Right lobe of liver (tissue), 6 donors: ENCODE measurements at regions not wholly inside any gene's neighbourhood (a gene's known extent, or its start where the extent isn't known, plus 50 kb on each side); places are given as distances from the start of the nearest gene placed in this dataset.
A peak's percentile ranks its signal among the peaks of the same experiment; 100 is the strongest.

Experiments
- ATAC-seq, 4 donors: fragments of 200-7000 bp; cut with Tn5 transposase; one replicate each; pipeline ENCODE4 v1.9.1; 2020; ENCODE audit warnings: mild to moderate bottlenecking in 4 of 4, moderate library complexity in 4 of 4
- DNase-seq, 3 donors: peaks; one replicate each; pipeline ENCODE4 v3.0.0-alpha.2; 2020
- H3K27ac ChIP-seq, 3 donors: fragments of 200-600 bp; one replicate each; pipeline ENCODE4 v1.8.0; 2022
- H3K27me3 ChIP-seq, 2 donors: fragments of 200-600 bp; one replicate each; pipeline ENCODE4 v1.8.0; 2022
- H3K36me3 ChIP-seq, 4 donors: fragments of 200-600 bp; sonication (generic) in 1 of 4; one replicate each; pipeline versions ENCODE4 v1.5.1 to v1.8.0; 2017 to 2022; ENCODE audit warnings: control low read depth in 1 of 4
- H3K4me1 ChIP-seq, 4 donors: fragments of 200-600 bp; sonication (generic) in 1 of 4; one replicate each; pipeline versions ENCODE4 v1.5.1 to v1.8.0; 2017 to 2022; ENCODE audit warnings: control low read depth in 1 of 4
- H3K4me3 ChIP-seq, 3 donors: fragments of 200-600 bp; one replicate each; pipeline ENCODE4 v1.8.0; 2022
- H3K9me3 ChIP-seq, 4 donors: fragments of 200-600 bp; sonication (generic) in 1 of 4; one replicate each; pipeline versions ENCODE4 v1.5.1 to v1.8.0; 2017 to 2022; ENCODE audit warnings: control low read depth in 1 of 4
- POLR2A ChIP-seq: fragments of 450-650 bp; IDR thresholded peaks from one replicate; pipeline ENCODE4 v1.6.1; 2017; ENCODE audit warnings: antibody characterized with exemption, mild to moderate bottlenecking
- WGBS: methylation state at CpG from one replicate; pipeline ENCODE4 v1.1.6; 2018; ENCODE audit warnings: low coverage, low lambda C conversion rate; ENCODE audit not compliant: insufficient coverage; ENCODE audit errors: missing lambda C conversion rate; 5-methylcytosine and 5-hydroxymethylcytosine counted together
- intact Hi-C, 2 donors: fragments of 100-400 bp; cut with DNase I; formaldehyde crosslinking; loops; one replicate each; pipeline versions ENCODE4 v1.11.2 to v1.14.1; 2022
- TF ChIP-seq, protein P1 (sequence below), 4 donors: fragments of 200-600 bp in 3 of 4; fragments of 450-650 bp in 1 of 4; IDR thresholded peaks; one replicate each; pipeline versions ENCODE4 v1.5.1 to v1.8.0; 2016 to 2022; ENCODE audit warnings: antibody characterized with exemption in 4 of 4, mild to moderate bottlenecking in 2 of 4
- donor health status: DM: no; HTN: yes; CAD: no.
- donor health status: DM: no; HTN: no; CAD: no.
- donor health status: DM: no; HTN: no; CAD: no.
- donor health status: DM: no; HTN: yes; CAD: no.
- donor health status: DM: no; HTN: yes; CAD: no.

DNA sequence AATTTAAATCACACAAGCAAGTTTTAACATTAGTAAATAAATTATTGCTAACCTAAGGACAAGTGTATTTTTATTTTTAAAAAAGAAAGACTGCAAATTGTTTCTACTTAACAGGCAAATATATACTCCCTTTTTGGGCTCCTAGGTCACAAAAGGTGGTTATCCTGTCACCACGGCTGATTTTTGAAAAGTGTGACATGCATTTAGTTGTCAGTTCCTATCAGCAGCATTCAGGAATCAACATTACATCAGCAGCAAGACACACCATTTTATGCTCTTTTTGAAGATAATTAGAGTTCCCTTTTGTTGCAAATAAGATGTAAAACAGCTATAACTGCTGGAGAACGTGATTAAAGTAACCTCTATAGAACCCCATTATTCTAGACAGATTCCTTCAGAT, 357.5 kb upstream of the TMCO5A start:
- DNase-seq (no peak), ATAC-seq (no peak)
- 50% methylated on average over 2 of the region's 2 CpGs for WGBS
- no peak overlapping the region for H3K4me3 ChIP-seq
- no peaks in the 10 kb centered on the region for H3K4me1 ChIP-seq
- H3K9me3 ChIP-seq: no peaks in the 10 kb centered on the region
- TF ChIP-seq POLR2A: no peak
- TF ChIP-seq, protein P1, sequence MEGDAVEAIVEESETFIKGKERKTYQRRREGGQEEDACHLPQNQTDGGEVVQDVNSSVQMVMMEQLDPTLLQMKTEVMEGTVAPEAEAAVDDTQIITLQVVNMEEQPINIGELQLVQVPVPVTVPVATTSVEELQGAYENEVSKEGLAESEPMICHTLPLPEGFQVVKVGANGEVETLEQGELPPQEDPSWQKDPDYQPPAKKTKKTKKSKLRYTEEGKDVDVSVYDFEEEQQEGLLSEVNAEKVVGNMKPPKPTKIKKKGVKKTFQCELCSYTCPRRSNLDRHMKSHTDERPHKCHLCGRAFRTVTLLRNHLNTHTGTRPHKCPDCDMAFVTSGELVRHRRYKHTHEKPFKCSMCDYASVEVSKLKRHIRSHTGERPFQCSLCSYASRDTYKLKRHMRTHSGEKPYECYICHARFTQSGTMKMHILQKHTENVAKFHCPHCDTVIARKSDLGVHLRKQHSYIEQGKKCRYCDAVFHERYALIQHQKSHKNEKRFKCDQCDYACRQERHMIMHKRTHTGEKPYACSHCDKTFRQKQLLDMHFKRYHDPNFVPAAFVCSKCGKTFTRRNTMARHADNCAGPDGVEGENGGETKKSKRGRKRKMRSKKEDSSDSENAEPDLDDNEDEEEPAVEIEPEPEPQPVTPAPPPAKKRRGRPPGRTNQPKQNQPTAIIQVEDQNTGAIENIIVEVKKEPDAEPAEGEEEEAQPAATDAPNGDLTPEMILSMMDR (IDR thresholded peaks at IDR 0.05): no peak
- H3K27ac ChIP-seq: no peak overlapping the region
- H3K36me3 ChIP-seq: no peaks in the 10 kb centered on the region
- intact Hi-C loops: no loop called here
- no peaks in the 10 kb centered on the region for H3K27me3 ChIP-seq

DNA sequence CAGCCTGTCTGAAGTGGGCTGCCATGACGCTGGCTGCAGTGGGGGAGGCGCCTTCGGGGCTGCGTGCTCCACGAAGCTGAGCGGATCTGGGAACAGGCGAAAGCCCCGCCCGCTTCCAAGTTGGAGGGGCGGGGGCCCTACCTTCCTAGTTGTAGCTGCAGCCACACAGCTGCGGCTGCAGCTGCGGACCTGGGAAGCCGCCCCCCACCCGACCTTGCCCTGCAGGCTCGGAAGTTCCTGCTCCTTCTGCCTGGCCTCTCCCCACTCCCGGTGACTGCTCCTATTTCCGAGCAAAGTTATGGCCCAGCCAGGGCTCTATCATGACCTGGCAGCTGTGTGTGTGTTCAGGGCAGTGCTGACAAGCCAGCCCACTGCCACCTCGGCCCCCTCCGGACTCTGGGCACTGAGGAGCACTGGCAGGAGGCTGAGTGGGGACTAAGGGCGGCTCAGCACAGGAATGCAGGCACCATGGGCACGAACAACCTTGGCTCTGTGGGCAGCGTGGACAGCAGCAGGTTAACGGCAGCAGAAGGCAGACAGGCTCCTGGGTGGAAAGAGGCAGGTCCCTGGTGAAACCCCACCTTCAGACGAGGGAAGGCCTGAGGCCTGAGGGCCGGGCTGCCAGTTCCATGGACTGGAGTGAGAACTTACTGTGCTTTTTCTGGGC, 352.4 kb upstream of the TMCO5A start:
- H3K4me1 ChIP-seq: no peaks in the 10 kb centered on the region
- no peak overlapping the region for H3K27ac ChIP-seq
- WGBS: 86% methylated on average over 5 of the region's 25 CpGs
- peak in 1 of 4 donors; percentile 27 for ATAC-seq
- DNase-seq: no peak
- intact Hi-C loops: no loop called here
- TF ChIP-seq POLR2A: no peak
- TF ChIP-seq, protein P1 (IDR thresholded peaks at IDR 0.05): no peak
- no peaks in the 10 kb centered on the region for H3K27me3 ChIP-seq
- no peaks in the 10 kb centered on the region for H3K36me3 ChIP-seq
- no peak overlapping the region for H3K4me3 ChIP-seq
- H3K9me3 ChIP-seq: no peaks in the 10 kb centered on the region

DNA sequence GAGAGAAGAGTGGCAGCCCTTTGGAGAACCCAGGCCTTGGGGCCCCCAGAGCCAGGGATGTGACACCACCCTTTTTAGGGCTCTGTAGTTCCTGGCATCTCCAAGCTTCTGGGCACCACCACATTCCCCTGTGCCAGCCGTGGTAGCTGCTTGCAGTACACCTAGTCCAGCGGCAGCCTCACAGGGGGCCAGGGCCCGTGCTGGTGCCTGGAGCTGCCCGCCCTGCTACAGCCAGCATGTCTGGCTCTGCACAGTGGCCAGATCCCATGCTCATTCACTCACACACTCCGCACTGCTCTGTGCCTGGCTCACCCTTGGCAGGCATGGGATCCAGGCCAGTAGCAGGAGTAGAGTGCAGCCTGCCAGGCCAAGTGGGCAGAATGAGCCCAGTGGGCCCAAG, 351.6 kb upstream of the TMCO5A start:
- Histone ChIP-seq H3K9me3 (no peaks in the 10 kb centered on the region), H3K4me3 (no peak overlapping the region), H3K27me3 (no peaks in the 10 kb centered on the region), H3K36me3 (no peaks in the 10 kb centered on the region), H3K27ac (no peak overlapping the region), H3K4me1 (no peaks in the 10 kb centered on the region)
- 77% methylated on average over 3 of the region's 5 CpGs for WGBS
- intact Hi-C loops: no loop called here
- TF ChIP-seq, protein P1 (IDR thresholded peaks at IDR 0.05): no peak
- no peak for TF ChIP-seq POLR2A
- ATAC-seq: no peak
- DNase-seq: no peak

DNA sequence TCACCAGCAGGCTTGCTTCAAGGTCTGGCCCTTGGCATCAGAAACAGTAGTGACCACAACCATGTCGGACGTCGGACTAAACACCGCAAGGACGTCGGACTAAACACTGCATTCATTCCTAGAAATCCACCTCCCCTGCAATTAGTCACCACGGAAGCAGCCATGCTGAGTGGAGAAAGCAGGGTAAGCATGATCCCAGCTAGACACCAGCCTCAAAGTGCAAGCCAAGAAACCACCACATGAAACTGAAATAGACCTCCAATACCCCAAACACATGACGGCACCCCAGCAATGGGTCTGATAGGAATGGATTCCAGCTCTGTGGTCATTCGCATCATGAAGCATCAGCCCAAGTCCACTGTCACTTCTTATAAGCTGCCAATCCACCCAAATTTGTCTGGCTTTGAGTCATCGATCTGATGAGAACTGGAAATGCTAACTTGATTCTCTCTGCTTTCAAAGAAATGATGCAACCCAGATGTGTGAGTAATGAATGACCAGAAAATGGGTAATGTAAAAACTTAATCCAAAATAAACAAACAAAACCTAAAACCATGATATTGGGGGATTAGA, 348.3 kb upstream of the TMCO5A start:
- TF ChIP-seq POLR2A: no peak
- TF ChIP-seq, protein P1 (IDR thresholded peaks at IDR 0.05): no peak
- no peak for ATAC-seq
- 75% methylated on average over 1 of the region's 10 CpGs for WGBS
- Histone ChIP-seq H3K9me3 (no peaks in the 10 kb centered on the region), H3K27ac (no peak overlapping the region), H3K4me3 (no peak overlapping the region), H3K4me1 (no peaks in the 10 kb centered on the region), H3K36me3 (no peaks in the 10 kb centered on the region), H3K27me3 (no peaks in the 10 kb centered on the region)
- intact Hi-C loops: no loop called here
- DNase-seq: no peak
